ENCODE measurements at regions not wholly inside any gene's neighbourhood (a gene's known extent, or its start where the extent isn't known, plus 50 kb on each side); places are given as distances from the start of the nearest gene placed in this dataset.

DNA sequence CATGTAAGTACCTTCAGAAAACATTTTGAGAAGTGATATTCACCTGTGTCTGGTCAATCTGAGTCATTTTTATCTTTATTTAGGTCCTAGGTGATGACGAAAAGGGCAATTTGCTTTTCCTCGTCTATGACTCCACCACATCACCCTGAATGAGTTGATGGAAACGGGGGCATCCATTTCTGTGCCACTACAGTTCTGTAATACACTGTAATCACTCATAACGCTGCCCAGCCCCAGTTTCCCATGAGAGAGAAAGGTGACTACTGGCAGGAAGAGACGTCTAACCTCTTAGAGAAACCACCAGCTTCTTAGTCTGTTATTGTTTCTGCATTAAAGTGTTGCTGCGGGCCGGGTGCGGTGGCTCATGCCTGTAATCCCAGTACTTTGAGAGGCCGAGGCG lies 205.3 kb upstream of the MKLN1 start:
- intact Hi-C loops (cut with DNase I; ENCODE audit: low total_unique reads): no loop called here
- Histone ChIP-seq H3K36me3 (no peaks in the 10 kb centered on the region), H3K4me1 (no peaks in the 10 kb centered on the region), H3K27ac (no peak overlapping the region), H3K9me3 (no peaks in the 10 kb centered on the region), H3K27me3 (no peaks in the 10 kb centered on the region), H3K4me3 (no peak overlapping the region)
- no peak for DNase-seq
- TF ChIP-seq, protein P1, sequence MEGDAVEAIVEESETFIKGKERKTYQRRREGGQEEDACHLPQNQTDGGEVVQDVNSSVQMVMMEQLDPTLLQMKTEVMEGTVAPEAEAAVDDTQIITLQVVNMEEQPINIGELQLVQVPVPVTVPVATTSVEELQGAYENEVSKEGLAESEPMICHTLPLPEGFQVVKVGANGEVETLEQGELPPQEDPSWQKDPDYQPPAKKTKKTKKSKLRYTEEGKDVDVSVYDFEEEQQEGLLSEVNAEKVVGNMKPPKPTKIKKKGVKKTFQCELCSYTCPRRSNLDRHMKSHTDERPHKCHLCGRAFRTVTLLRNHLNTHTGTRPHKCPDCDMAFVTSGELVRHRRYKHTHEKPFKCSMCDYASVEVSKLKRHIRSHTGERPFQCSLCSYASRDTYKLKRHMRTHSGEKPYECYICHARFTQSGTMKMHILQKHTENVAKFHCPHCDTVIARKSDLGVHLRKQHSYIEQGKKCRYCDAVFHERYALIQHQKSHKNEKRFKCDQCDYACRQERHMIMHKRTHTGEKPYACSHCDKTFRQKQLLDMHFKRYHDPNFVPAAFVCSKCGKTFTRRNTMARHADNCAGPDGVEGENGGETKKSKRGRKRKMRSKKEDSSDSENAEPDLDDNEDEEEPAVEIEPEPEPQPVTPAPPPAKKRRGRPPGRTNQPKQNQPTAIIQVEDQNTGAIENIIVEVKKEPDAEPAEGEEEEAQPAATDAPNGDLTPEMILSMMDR (IDR thresholded peaks at IDR 0.05): no peak
- no peak for TF ChIP-seq POLR2A (IDR thresholded peaks at IDR 0.05)

DNA sequence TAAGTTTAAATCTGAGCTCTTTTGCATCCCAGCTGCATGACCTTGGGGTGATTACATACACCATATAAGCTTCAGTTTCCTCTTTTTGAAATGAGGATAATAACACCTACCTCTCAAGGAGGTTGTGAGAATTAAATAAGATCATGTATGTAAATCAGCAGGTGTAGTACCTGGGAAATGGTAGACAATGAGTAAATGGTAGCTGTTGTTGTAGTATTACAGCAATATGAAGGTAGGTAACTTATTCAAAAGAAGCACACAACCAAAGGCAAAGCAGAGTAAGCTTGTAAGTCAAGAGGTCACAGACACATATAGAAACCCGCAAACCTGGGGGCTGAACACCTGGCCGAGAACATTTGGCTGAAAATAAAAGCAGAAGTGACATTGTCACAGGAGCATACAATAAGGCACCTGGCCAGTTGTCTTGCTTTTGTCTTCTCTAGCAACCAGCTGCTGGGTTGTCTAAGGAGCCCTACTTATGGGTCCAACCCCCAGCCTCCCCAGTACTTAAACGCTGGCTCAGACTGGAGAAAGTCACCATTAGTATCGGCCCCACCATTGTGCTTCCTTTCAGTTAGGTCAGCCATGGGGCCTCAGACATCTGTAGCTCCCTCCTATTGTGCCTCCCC lies 203.6 kb upstream of the MKLN1 start:
- Histone ChIP-seq H3K9me3 (no peaks in the 10 kb centered on the region), H3K27ac (no peak overlapping the region), H3K4me3 (no peak overlapping the region), H3K36me3 (no peaks in the 10 kb centered on the region), H3K27me3 (no peaks in the 10 kb centered on the region), H3K4me1 (no peaks in the 10 kb centered on the region)
- TF ChIP-seq, protein P1 (IDR thresholded peaks at IDR 0.05): no peak
- no peak for TF ChIP-seq POLR2A (IDR thresholded peaks at IDR 0.05)
- intact Hi-C loops (cut with DNase I; ENCODE audit: low total_unique reads): no loop called here
- DNase-seq: no peak

DNA sequence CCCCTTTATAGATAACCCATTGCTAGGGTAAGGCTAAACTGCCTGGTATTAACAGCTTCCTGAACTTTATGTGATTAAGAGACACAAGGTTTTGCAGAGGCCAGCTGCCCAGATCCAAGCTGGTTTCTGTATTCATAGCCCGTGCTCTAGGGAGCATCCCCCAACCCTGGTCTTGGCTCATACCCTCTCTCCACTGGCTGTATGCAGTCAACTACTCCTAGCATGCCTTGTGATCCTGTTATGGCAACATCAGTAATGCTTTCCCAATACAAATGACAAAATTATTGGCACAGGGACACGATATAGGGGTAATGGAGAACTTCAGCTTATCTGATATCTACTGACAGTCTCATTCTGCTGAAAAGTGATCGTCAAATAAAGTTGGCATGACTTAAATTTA lies 202.8 kb upstream of the MKLN1 start:
- TF ChIP-seq, protein P1 (IDR thresholded peaks at IDR 0.05): no peak
- no peak for TF ChIP-seq POLR2A (IDR thresholded peaks at IDR 0.05)
- H3K27ac ChIP-seq: no peak overlapping the region
- H3K4me3 ChIP-seq: no peak overlapping the region
- no peaks in the 10 kb centered on the region for H3K27me3 ChIP-seq
- no peaks in the 10 kb centered on the region for H3K4me1 ChIP-seq
- H3K36me3 ChIP-seq: no peaks in the 10 kb centered on the region
- intact Hi-C loops (cut with DNase I; ENCODE audit: low total_unique reads): no loop called here
- no peaks in the 10 kb centered on the region for H3K9me3 ChIP-seq
- no peak for DNase-seq

DNA sequence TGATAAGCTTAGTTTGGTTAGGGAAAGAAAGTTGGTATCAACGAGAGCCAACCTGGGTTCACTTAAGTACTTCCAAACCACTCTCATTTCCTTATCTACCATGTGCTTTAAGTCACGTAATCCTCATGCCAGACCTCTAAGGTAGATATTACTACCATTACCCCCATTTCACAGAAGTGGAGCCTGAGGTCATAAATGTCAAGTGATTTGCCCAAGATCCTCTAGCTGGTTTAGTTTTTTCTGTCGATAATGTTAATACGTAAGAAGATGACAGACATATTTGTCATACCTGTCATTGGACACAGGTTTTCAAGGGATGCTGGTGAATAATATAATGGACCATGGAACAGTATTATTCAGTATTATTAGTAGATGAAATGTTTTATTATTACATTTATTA lies 197.4 kb upstream of the MKLN1 start:
- TF ChIP-seq, protein P1 (IDR thresholded peaks at IDR 0.05): no peak
- TF ChIP-seq POLR2A (IDR thresholded peaks at IDR 0.05): no peak
- no peak for DNase-seq
- Histone ChIP-seq H3K27me3 (no peaks in the 10 kb centered on the region), H3K9me3 (no peaks in the 10 kb centered on the region), H3K4me3 (no peak overlapping the region), H3K36me3 (no peaks in the 10 kb centered on the region), H3K4me1 (no peaks in the 10 kb centered on the region), H3K27ac (no peak overlapping the region)
- intact Hi-C loops (cut with DNase I; ENCODE audit: low total_unique reads): no loop called here

DNA sequence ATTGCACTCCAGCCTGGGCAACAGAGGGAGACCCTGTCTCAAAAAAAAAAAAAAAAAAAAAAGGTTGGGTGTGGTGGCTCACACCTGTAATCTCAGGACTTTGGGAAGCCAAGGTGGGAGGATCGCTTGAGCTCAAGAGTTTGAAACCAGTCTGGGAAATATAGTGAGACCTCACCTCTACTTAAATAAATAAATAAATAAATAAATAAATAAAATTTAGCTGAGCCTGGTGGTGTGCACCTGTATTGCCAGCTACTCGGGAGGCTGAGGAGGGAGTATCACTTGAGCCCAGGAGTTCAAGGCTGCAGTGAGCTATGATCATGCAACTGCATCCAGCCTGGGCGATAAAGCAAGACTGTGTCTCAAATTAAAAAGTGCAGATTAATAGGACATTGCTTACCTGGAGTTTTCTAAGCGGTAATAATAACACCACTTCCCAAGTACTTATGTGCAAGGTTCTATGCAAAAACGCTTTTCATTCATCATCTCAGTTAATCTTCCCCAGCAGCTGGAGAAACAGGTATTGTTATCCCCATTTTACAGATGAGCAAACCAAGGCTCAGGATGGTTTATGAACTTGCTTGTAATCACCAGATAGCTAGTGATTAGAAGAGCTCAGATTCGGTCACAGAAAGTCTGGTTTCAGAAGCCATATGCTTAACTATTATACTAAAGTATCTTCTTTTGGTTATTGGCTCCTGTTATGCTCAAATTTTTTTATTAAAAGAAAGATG lies 196.5 kb upstream of the MKLN1 start:
- no peak for DNase-seq
- H3K27ac ChIP-seq: no peak overlapping the region
- no peaks in the 10 kb centered on the region for H3K27me3 ChIP-seq
- no peak overlapping the region for H3K4me3 ChIP-seq
- intact Hi-C loops (cut with DNase I; ENCODE audit: low total_unique reads): no loop called here
- no peaks in the 10 kb centered on the region for H3K36me3 ChIP-seq
- H3K4me1 ChIP-seq: no peaks in the 10 kb centered on the region
- H3K9me3 ChIP-seq: no peaks in the 10 kb centered on the region
- TF ChIP-seq POLR2A (IDR thresholded peaks at IDR 0.05): no peak
- TF ChIP-seq, protein P1 (IDR thresholded peaks at IDR 0.05): no peak
